ENCODE measurements at regions not wholly inside any gene's neighbourhood (a gene's known extent, or its start where the extent isn't known, plus 50 kb on each side); places are given as distances from the start of the nearest gene placed in this dataset.
A peak's percentile ranks its signal among the peaks of the same experiment; 100 is the strongest.
"Not testable (repeated sequence)": the region's sequence is repeated elsewhere in the genome, so short reads cannot be mapped to it uniquely, and the experiment has no call there.

GRCh38 chr16:66025751-66026150 is 340.7 kb upstream of the CDH5 start:
- DNase-seq (ENCODE audit: low read depth), result no peak
- no peak for TF ChIP-seq CTCF (IDR thresholded peaks at IDR 0.05; ENCODE audit: insufficient read depth, low read depth, low read length)
- H3K4me3 ChIP-seq (ENCODE audit: low read depth, low read length), result no peak overlapping the region

DNA sequence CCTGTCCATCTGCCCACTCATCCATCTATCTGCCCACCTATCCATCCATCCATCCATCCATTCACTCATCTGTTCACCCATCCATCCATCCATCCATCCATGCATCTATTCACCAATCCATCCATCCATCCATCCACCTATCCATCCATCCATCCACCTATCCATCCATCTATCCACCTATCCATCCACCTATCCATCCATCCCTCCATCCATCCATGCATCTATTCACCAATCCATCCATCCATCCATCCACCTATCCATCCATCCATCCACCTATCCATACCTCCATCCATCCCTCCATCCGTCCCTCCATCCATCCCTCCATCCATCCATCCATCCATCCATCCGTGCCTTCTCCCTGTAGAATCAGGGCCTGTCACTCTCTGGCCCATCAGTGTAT is 341.9 kb upstream of the CDH5 start:
- H3K4me3 ChIP-seq (ENCODE audit: low read depth, low read length); DNase-seq (ENCODE audit: low read depth): not testable (repeated sequence)

GRCh38 chr16:66023481-66023880 is 343.0 kb upstream of the CDH5 start:
- TF ChIP-seq CTCF (IDR thresholded peaks at IDR 0.05; ENCODE audit: insufficient read depth, low read depth, low read length), result no peak
- H3K4me3 ChIP-seq (ENCODE audit: low read depth, low read length), result no peak overlapping the region
- no peak for DNase-seq (ENCODE audit: low read depth)

- DNase-seq (ENCODE audit: low read depth), result peak; percentile 55
- TF ChIP-seq CTCF (IDR thresholded peaks at IDR 0.05; ENCODE audit: insufficient read depth, low read depth, low read length), result no peak
- no peak overlapping the region for H3K4me3 ChIP-seq (ENCODE audit: low read depth, low read length)
These were observed 345.8 kb upstream of the CDH5 start for GRCh38 chr16:66020642-66021041.

- no peak overlapping the region for H3K4me3 ChIP-seq (ENCODE audit: low read depth, low read length)
- no peak for TF ChIP-seq CTCF (IDR thresholded peaks at IDR 0.05; ENCODE audit: insufficient read depth, low read depth, low read length)
- no peak for DNase-seq (ENCODE audit: low read depth)
These were observed 346.4 kb upstream of the CDH5 start for GRCh38 chr16:66020046-66020445.

DNA sequence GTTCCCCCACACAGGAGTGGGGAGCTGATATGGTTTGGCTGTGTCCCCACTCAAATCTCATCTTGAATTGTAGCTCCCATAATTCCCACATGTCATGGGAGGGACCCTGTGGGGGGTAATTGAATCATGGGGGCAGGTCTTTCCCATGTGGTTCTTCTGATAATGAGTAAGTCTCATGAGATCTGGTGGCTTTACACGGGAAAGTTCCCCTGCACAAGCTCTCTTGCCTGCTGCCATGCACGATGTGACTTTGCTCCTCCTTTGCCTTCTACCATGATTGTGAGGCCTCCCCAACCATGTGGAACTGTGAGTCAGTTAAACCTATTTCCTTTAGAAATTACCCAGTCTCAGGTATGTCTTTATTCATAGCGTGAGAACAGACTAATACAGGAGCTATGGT is 347.0 kb upstream of the CDH5 start:
- H3K4me3 ChIP-seq (ENCODE audit: low read depth, low read length); DNase-seq (ENCODE audit: low read depth): not testable (repeated sequence)

DNA sequence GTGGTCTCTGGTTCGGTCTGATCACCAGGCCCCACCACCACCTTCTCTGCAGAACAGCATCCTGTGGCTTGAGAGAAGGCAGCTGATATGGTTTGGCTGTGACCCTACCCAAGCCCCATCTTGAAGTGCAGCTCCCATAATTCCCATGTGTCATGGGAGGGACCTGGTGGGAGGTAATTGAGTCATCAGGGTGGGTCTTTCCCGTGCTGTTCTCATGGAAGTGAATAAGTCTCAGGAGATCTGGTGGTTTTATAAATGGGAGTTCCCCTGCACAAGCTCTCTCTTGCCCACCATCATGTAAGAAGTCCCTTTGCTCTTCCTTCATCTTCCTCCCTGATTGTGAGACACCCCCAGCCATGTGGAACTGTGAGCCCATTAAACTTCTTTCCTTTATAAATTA is 352.3 kb upstream of the CDH5 start:
- TF ChIP-seq CTCF (IDR thresholded peaks at IDR 0.05; ENCODE audit: insufficient read depth, low read depth, low read length), result no peak
- no peak overlapping the region for H3K4me3 ChIP-seq (ENCODE audit: low read depth, low read length)
- no peak for DNase-seq (ENCODE audit: low read depth)

DNA sequence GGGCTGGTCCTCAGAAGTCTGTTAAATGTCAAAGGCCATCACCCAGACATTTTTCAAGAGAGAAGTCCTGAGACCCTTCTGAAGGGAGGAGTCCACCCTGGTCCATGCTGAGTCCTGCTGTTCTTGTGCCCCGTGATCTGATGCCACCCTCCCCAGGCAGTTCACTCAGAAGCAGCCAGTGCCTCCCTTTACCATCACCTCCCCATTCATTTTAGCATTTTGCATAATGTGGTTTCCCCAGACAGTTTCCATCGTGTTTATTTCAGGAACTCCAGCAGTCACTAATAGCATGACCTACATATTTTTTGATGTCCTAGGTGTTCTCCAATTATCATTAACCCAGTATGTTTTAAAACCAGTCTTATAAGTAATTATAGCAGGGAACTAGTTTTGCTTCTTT is 353.0 kb upstream of the CDH5 start:
- H3K4me3 ChIP-seq (ENCODE audit: low read depth, low read length), result no peak overlapping the region
- DNase-seq (ENCODE audit: low read depth), result no peak
- TF ChIP-seq CTCF (IDR thresholded peaks at IDR 0.05; ENCODE audit: insufficient read depth, low read depth, low read length), result no peak

All from fibroblast of villous mesenchyme (primary cell).